ENCODE measurements at regions not wholly inside any gene's neighbourhood (a gene's known extent, or its start where the extent isn't known, plus 50 kb on each side); places are given as distances from the start of the nearest gene placed in this dataset.

GRCh38 chr1:245052258-245052657 lies 102.5 kb upstream of the KIF26B start:
- DNase-seq (ENCODE audit: low spot score): no peak
- in situ Hi-C loops (cut with MboI; ENCODE audit: low pct_unique_long_range_greater_than_20kb, low sequenced_read_pairs, unreplicated experiment): no loop called here
- TF ChIP-seq, protein P1, sequence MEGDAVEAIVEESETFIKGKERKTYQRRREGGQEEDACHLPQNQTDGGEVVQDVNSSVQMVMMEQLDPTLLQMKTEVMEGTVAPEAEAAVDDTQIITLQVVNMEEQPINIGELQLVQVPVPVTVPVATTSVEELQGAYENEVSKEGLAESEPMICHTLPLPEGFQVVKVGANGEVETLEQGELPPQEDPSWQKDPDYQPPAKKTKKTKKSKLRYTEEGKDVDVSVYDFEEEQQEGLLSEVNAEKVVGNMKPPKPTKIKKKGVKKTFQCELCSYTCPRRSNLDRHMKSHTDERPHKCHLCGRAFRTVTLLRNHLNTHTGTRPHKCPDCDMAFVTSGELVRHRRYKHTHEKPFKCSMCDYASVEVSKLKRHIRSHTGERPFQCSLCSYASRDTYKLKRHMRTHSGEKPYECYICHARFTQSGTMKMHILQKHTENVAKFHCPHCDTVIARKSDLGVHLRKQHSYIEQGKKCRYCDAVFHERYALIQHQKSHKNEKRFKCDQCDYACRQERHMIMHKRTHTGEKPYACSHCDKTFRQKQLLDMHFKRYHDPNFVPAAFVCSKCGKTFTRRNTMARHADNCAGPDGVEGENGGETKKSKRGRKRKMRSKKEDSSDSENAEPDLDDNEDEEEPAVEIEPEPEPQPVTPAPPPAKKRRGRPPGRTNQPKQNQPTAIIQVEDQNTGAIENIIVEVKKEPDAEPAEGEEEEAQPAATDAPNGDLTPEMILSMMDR (IDR thresholded peaks at IDR 0.05; ENCODE audit: extremely low read depth, insufficient read depth, missing control alignments): no peak

DNA sequence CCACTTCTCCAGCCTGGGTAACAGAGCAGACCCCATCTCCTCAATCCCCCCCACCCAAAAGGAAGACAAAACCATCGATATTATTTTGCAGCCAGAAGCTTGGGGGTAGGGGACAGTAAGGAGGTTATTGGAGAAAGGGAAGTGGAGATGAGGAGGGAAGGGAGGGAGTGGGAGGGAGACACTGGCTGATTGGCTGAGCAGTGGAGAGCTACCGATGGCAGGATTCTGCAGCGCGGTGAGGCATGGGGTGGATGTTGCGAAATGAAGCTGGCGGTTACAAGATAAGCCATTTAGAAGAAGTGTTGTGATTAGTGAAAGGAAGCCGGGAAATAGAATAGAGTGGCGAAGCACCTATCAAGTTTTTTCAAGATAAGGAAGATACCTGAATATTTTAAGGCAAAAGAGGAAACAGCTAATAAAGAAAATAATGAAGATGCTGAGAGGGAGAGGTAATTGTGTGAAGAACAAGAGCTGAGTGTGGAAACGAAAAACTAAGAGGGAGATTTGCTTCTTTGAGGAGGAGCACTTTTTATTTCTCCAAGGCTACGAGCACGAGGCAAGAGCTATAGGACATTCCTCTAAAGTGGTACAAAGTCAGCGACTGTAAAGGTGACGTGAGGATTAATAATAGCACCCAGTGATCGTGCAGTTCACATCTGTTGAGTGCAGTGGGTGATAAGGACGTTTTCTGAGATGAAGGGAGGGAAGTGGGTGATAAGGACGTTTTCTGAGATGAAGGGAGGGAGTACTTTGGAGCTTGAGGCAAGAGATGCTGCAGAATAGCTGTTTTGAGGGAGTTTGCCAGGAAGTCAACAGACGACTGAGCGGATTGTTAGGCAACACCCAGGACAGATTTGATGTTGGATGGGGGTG lies 103.2 kb upstream of the KIF26B start:
- in situ Hi-C loops (cut with MboI; ENCODE audit: low pct_unique_long_range_greater_than_20kb, low sequenced_read_pairs, unreplicated experiment): no loop called here
- no peak for DNase-seq (ENCODE audit: low spot score)
- TF ChIP-seq, protein P1 (IDR thresholded peaks at IDR 0.05; ENCODE audit: extremely low read depth, insufficient read depth, missing control alignments): no peak

- TF ChIP-seq, protein P1 (IDR thresholded peaks at IDR 0.05; ENCODE audit: extremely low read depth, insufficient read depth, missing control alignments): no peak
- DNase-seq (ENCODE audit: low spot score): no peak
- in situ Hi-C loops (cut with MboI; ENCODE audit: low pct_unique_long_range_greater_than_20kb, low sequenced_read_pairs, unreplicated experiment): loop anchor here (10.0 to 25.0 kb wide), 3 partner anchors 184 to 442 kb away; partner anchors contain the start of gene HNRNPU
Observed at GRCh38 chr1:245046769-245047168, 108.0 kb upstream of the KIF26B start.

DNA sequence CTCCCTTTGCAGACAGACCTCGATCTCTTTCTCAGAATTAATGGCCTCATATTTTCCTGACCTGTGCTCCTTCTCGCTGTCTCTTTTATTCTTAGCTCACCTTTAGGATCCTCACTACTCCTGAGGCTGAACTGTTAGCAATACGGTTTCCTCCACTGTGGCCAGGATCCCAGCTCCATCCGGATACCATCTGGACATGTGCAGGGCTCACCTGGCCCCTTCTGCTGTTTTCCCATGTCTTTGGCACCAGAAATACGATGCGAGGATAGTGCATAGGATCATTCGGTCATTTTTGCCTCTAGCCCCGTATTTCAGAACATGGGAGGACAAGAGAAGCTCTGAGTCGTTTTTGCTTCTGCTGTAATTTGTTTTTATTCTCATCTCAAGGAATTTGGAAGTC lies 108.5 kb upstream of the KIF26B start:
- TF ChIP-seq, protein P1 (IDR thresholded peaks at IDR 0.05; ENCODE audit: extremely low read depth, insufficient read depth, missing control alignments): no peak

GRCh38 chr1:245045087-245045881 lies 109.5 kb upstream of the KIF26B start:
- in situ Hi-C loops (cut with MboI; ENCODE audit: low pct_unique_long_range_greater_than_20kb, low sequenced_read_pairs, unreplicated experiment): loop anchor here (10.0 to 25.0 kb wide), 3 partner anchors 183 to 440 kb away; partner anchors contain the start of gene HNRNPU
- TF ChIP-seq, protein P1 (IDR thresholded peaks at IDR 0.05; ENCODE audit: extremely low read depth, insufficient read depth, missing control alignments): no peak
- DNase-seq (ENCODE audit: low spot score): no peak

More for the DNA sequence above, 108.5 kb upstream of the KIF26B start:
- in situ Hi-C loops (cut with MboI; ENCODE audit: low pct_unique_long_range_greater_than_20kb, low sequenced_read_pairs, unreplicated experiment): loop anchor here (10.0 to 25.0 kb wide), 3 partner anchors 184 to 442 kb away; partner anchors contain the start of gene HNRNPU
- no peak for DNase-seq (ENCODE audit: low spot score)

- DNase-seq (ENCODE audit: low spot score): no peak
- in situ Hi-C loops (cut with MboI; ENCODE audit: low pct_unique_long_range_greater_than_20kb, low sequenced_read_pairs, unreplicated experiment): loop anchor here (10.0 to 25.0 kb wide), 3 partner anchors 181 to 439 kb away; partner anchors contain the start of gene HNRNPU
- TF ChIP-seq, protein P1 (IDR thresholded peaks at IDR 0.05; ENCODE audit: extremely low read depth, insufficient read depth, missing control alignments): no peak
Observed at GRCh38 chr1:245043611-245043940, 111.2 kb upstream of the KIF26B start.

Measured in GM13977 (cell line).